OCI-LY7 (cell line): ENCODE measurements at regions not wholly inside any gene's neighbourhood (a gene's known extent, or its start where the extent isn't known, plus 50 kb on each side); places are given as distances from the start of the nearest gene placed in this dataset.

ENCODE experiments used
- BruUV-seq: library from RNA; stranded (reverse); fragments of 400-500 nt; replicated peaks from 2 replicates; lab custom pipeline; 2021; lab: Mats Ljungman, UMichigan
- CTCF ChIA-PET: fragments of 300-600 bp; sonication (Branson Sonifier 250); formaldehyde crosslinking; loops from one replicate; lab custom pipeline; 2022; ENCODE audit warnings: antibody characterized with exemption; ENCODE audit not compliant: unreplicated experiment; lab: Charles Lee
- POLR2A ChIA-PET: fragments of 300-600 bp; sonication (Branson Sonifier 250); formaldehyde crosslinking; loops from one replicate; lab custom pipeline; 2022; ENCODE audit warnings: antibody characterized with exemption; lab: Charles Lee
- DNase-seq: peaks from one replicate; pipeline ENCODE4 v3.0.0-alpha.2; 2015; ENCODE audit warnings: low spot score
- H2AFZ ChIP-seq: fragments of 200-600 bp; sonication (generic), shearing (Covaris generic); 2 replicates; pipeline ENCODE4 v1.6.1; 2014; ENCODE audit warnings: mild to moderate bottlenecking, antibody characterized with exemption, low read length, moderate library complexity
- H3K27ac ChIP-seq: fragments of 200-600 bp; sonication (generic); 2 replicates; pipeline ENCODE4 v1.5.1; 2014; ENCODE audit warnings: mixed run types, low read depth, mild to moderate bottlenecking, moderate library complexity, low read length, inconsistent platforms; ENCODE audit not compliant: poor library complexity, severe bottlenecking
- H3K36me3 ChIP-seq: fragments of 200-600 bp; sonication (generic); 2 replicates; pipeline ENCODE4 v1.6.1; 2014; ENCODE audit warnings: mild to moderate bottlenecking, antibody characterized with exemption, low read length, moderate library complexity, mixed read lengths; ENCODE audit not compliant: insufficient read depth
- H3K4me1 ChIP-seq: fragments of 200-600 bp; sonication (generic); 2 replicates; pipeline ENCODE4 v1.5.1; 2014; ENCODE audit warnings: mild to moderate bottlenecking, low read length; ENCODE audit not compliant: insufficient read depth, poor library complexity, severe bottlenecking
- H3K4me2 ChIP-seq: fragments of 200-600 bp; sonication (generic); 2 replicates; pipeline ENCODE4 v1.6.1; 2014; ENCODE audit warnings: mild to moderate bottlenecking, low read length
- H3K4me3 ChIP-seq: fragments of 200-600 bp; sonication (generic); 2 replicates; pipeline ENCODE4 v1.5.1; 2014; ENCODE audit warnings: mild to moderate bottlenecking, low read depth, low read length; ENCODE audit not compliant: poor library complexity, severe bottlenecking
- H3K79me2 ChIP-seq: fragments of 200-600 bp; sonication (generic); 2 replicates; pipeline ENCODE4 v1.6.1; 2016; ENCODE audit warnings: low read depth, mild to moderate bottlenecking, low read length, moderate library complexity, mixed read lengths; ENCODE audit not compliant: insufficient read depth
- H3K9me2 ChIP-seq: fragments of 200-600 bp; sonication (generic); 2 replicates; pipeline ENCODE4 v1.6.1; 2016; ENCODE audit warnings: mild to moderate bottlenecking, low read length, mixed read lengths; ENCODE audit not compliant: insufficient read depth
- H3K9me3 ChIP-seq: fragments of 200-600 bp; sonication (generic); 2 replicates; pipeline ENCODE4 v1.6.1; 2014; ENCODE audit warnings: mild to moderate bottlenecking, mixed run types, low read length, mixed read lengths
- H4K20me1 ChIP-seq: fragments of 200-600 bp; sonication (generic); 2 replicates; pipeline ENCODE4 v1.6.1; 2014; ENCODE audit warnings: mild to moderate bottlenecking, antibody characterized with exemption, low read length, moderate library complexity, mixed read lengths; ENCODE audit not compliant: insufficient read depth
- EZH2phosphoT487 ChIP-seq: fragments of 200-600 bp; sonication (generic); IDR thresholded peaks from 2 replicates; pipeline ENCODE4 v1.6.1; 2018; ENCODE audit warnings: low read depth, borderline replicate concordance, mild to moderate bottlenecking, mixed run types, antibody characterized with exemption, low read length, moderate library complexity, mixed read lengths
- intact Hi-C: fragments of 100-400 bp; cut with micrococcal nuclease; formaldehyde crosslinking; loops from one replicate; pipeline ENCODE4 v1.10.0; 2022; ENCODE audit not compliant: unreplicated experiment
- TF ChIP-seq, protein P1 (sequence below): fragments of 200-600 bp; sonication (generic); conservative IDR thresholded peaks from 2 replicates; pipeline ENCODE4 v1.5.1; 2014; ENCODE audit warnings: mild to moderate bottlenecking, antibody characterized with exemption, low read length, moderate library complexity, mixed read lengths

DNA sequence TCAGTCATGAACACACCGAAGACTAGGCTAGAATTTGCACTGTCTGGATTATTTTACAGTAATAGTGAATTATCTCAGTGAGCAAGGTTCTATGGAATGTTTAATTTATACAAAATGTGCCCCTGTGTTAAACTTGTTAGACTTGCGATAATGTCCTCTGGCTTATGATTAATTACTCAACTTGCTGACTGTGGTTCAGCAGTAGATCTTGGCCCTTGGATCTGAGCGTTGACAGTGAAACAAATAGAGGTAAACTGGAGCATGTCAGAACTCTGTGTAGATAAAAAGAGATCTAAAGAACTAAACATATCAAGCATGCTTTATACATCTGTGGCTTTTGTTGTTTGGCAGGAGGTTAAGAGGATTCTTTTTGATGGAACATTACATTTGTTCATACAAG, 407.6 kb downstream of the DSEL start:
- no peak overlapping the region for H3K27ac ChIP-seq
- H3K36me3 ChIP-seq: no peaks in the 10 kb centered on the region
- no peak overlapping the region for H2AFZ ChIP-seq
- TF ChIP-seq EZH2phosphoT487: no peak
- TF ChIP-seq, protein P1, sequence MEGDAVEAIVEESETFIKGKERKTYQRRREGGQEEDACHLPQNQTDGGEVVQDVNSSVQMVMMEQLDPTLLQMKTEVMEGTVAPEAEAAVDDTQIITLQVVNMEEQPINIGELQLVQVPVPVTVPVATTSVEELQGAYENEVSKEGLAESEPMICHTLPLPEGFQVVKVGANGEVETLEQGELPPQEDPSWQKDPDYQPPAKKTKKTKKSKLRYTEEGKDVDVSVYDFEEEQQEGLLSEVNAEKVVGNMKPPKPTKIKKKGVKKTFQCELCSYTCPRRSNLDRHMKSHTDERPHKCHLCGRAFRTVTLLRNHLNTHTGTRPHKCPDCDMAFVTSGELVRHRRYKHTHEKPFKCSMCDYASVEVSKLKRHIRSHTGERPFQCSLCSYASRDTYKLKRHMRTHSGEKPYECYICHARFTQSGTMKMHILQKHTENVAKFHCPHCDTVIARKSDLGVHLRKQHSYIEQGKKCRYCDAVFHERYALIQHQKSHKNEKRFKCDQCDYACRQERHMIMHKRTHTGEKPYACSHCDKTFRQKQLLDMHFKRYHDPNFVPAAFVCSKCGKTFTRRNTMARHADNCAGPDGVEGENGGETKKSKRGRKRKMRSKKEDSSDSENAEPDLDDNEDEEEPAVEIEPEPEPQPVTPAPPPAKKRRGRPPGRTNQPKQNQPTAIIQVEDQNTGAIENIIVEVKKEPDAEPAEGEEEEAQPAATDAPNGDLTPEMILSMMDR: no peak
- H3K4me2 ChIP-seq: no peak overlapping the region
- CTCF ChIA-PET: no interaction called here
- intact Hi-C loops: no loop called here
- no peaks in the 10 kb centered on the region for H3K9me2 ChIP-seq
- POLR2A ChIA-PET: no interaction called here
- H3K4me1 ChIP-seq: no peaks in the 10 kb centered on the region
- no peaks in the 10 kb centered on the region for H3K79me2 ChIP-seq
- H3K4me3 ChIP-seq: no peak overlapping the region
- no TSS peak for BruUV-seq
- no peaks in the 10 kb centered on the region for H3K9me3 ChIP-seq
- H4K20me1 ChIP-seq: no peaks in the 10 kb centered on the region
- no peak for DNase-seq

DNA sequence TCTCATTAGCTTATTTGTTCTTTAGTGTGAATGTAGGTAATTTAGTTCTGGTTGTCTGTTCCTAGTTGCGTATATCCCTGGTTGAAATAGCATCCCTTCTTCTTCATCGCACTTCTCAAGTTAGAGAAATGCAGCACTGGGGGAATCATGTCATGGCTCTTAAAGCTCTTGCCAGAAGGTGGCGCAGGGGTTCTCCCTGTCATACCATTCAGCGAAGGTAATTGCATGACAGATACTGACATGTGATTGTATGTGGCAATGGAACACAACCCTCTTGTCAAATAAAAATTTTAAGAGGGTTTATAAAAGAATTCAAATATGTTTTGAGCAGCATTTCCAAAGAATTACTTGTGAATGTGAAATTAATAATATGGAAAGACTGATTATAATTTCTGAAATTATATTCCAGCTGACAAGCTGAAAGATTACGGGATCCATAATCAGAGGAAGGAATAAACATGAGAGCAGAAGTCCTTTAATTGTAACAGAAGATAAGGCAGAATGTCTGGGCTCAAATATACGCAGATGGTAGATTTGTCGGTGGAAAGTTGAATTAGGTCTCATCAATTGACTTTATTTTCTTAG, 411.7 kb downstream of the DSEL start:
- POLR2A ChIA-PET: no interaction called here

DNA sequence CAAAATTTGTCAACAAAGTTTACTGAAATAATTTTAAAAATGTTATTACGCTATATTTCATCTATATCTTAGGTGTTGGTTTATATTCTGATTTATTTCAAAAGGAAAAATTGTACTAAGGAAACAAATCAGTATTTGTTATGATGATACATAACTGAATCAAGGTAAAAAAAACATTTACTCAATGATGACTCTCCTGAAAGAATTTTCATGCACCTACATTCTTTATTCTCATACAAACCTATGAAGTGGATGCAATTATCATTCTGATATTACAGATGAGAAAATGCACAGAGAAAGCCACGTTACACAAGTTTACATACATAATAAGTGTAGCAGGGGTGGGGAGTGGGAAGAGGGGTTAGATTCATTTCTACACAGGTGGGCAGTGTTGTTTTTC, 422.4 kb downstream of the DSEL start:
- Histone ChIP-seq H3K27ac (no peak overlapping the region), H3K79me2 (no peaks in the 10 kb centered on the region), H3K4me2 (no peak overlapping the region), H3K4me3 (no peak overlapping the region), H3K9me2 (no peaks in the 10 kb centered on the region), H3K9me3 (no peaks in the 10 kb centered on the region), H4K20me1 (no peaks in the 10 kb centered on the region), H2AFZ (no peak overlapping the region), H3K36me3 (no peaks in the 10 kb centered on the region), H3K4me1 (no peaks in the 10 kb centered on the region)
- TF ChIP-seq, protein P1: no peak
- TF ChIP-seq EZH2phosphoT487: no peak
- POLR2A ChIA-PET: no interaction called here
- no TSS peak for BruUV-seq
- no peak for DNase-seq
- intact Hi-C loops: no loop called here
- CTCF ChIA-PET: no interaction called here

More for the DNA sequence above, 411.7 kb downstream of the DSEL start:
- no TSS peak for BruUV-seq
- no peaks in the 10 kb centered on the region for H3K79me2 ChIP-seq
- H2AFZ ChIP-seq: no peak overlapping the region
- no peak overlapping the region for H3K4me2 ChIP-seq
- no peaks in the 10 kb centered on the region for H3K36me3 ChIP-seq
- H3K4me1 ChIP-seq: no peaks in the 10 kb centered on the region
- DNase-seq: peak; percentile 1
- no peak overlapping the region for H3K4me3 ChIP-seq
- no peaks in the 10 kb centered on the region for H3K9me2 ChIP-seq
- intact Hi-C loops: loop anchor here (5.0 kb wide), 1 partner anchor 98 kb away; no protein-coding TSS in a partner anchor
- H3K9me3 ChIP-seq: no peaks in the 10 kb centered on the region
- TF ChIP-seq, protein P1: peak; percentile 69
- TF ChIP-seq EZH2phosphoT487: no peak
- H4K20me1 ChIP-seq: no peaks in the 10 kb centered on the region
- no peak overlapping the region for H3K27ac ChIP-seq
- CTCF ChIA-PET: no interaction called here
